ENCODE measurements at regions not wholly inside any gene's neighbourhood (a gene's known extent, or its start where the extent isn't known, plus 50 kb on each side); places are given as distances from the start of the nearest gene placed in this dataset.

DNA sequence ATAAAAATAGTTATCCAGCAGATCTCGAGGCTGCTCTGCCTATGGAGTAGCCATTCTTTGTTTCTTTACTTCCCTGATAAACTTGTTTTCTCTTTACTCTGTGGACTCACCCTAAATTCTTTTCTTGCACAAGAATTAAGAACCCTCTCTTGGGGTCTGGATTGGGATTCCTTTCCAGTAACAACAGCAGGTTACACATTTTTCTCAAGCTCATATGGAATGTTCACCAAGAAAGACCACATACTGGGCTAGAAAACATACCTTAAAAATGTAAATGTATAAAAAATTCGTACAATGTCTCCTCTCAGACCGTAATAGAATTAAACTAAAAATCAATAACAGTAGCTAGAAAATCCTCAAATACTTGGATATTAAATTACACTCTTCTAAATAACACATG, 299.2 kb downstream of the CNTN3 start:
- TF ChIP-seq, protein P1, sequence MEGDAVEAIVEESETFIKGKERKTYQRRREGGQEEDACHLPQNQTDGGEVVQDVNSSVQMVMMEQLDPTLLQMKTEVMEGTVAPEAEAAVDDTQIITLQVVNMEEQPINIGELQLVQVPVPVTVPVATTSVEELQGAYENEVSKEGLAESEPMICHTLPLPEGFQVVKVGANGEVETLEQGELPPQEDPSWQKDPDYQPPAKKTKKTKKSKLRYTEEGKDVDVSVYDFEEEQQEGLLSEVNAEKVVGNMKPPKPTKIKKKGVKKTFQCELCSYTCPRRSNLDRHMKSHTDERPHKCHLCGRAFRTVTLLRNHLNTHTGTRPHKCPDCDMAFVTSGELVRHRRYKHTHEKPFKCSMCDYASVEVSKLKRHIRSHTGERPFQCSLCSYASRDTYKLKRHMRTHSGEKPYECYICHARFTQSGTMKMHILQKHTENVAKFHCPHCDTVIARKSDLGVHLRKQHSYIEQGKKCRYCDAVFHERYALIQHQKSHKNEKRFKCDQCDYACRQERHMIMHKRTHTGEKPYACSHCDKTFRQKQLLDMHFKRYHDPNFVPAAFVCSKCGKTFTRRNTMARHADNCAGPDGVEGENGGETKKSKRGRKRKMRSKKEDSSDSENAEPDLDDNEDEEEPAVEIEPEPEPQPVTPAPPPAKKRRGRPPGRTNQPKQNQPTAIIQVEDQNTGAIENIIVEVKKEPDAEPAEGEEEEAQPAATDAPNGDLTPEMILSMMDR (IDR thresholded peaks at IDR 0.05; ENCODE audit: low read length), result no peak
- TF ChIP-seq EZH2phosphoT487 (IDR thresholded peaks at IDR 0.05; ENCODE audit: low read length) (no peak), EZH2 (optimal IDR thresholded peaks at IDR 0.05; ENCODE audit: low read depth, low read length) (no peak)
